Neuronal stem cell (in vitro differentiated cells): ENCODE measurements at regions not wholly inside any gene's neighbourhood (a gene's known extent, or its start where the extent isn't known, plus 50 kb on each side); places are given as distances from the start of the nearest gene placed in this dataset.
A peak's percentile ranks its signal among the peaks of the same experiment; 100 is the strongest.

Experiments
- DNase-seq: peaks from one replicate; pipeline ENCODE4 v3.0.0-alpha.2; 2013; ENCODE audit warnings: low spot score
- H2AFZ ChIP-seq: one replicate; pipeline ENCODE4 v1.6.1; 2013; ENCODE audit warnings: mild to moderate bottlenecking, low read length, inconsistent platforms
- H2AK5ac ChIP-seq: 2 replicates; pipeline ENCODE4 v1.6.1; 2013; ENCODE audit warnings: low read depth, mild to moderate bottlenecking, inconsistent platforms, low read length, moderate library complexity, mixed read lengths
- H2BK120ac ChIP-seq: 2 replicates; pipeline ENCODE4 v1.6.1; 2013; ENCODE audit warnings: low read depth, mild to moderate bottlenecking, inconsistent platforms, low read length, moderate library complexity, mixed read lengths
- H2BK12ac ChIP-seq: one replicate; pipeline ENCODE4 v1.6.1; 2013; ENCODE audit warnings: low read length, inconsistent platforms
- H2BK15ac ChIP-seq: 2 replicates; pipeline ENCODE4 v1.6.1; 2013; ENCODE audit warnings: mild to moderate bottlenecking, low read length, inconsistent platforms, mixed read lengths
- H2BK5ac ChIP-seq: one replicate; pipeline ENCODE4 v1.6.1; 2013; ENCODE audit warnings: inconsistent platforms, mild to moderate bottlenecking, low read length, moderate library complexity
- H3K14ac ChIP-seq: one replicate; pipeline ENCODE4 v1.6.1; 2013; ENCODE audit warnings: low read length, inconsistent platforms
- H3K18ac ChIP-seq: 2 replicates; pipeline ENCODE4 v1.6.1; 2013; ENCODE audit warnings: low read length, inconsistent platforms
- H3K23ac ChIP-seq: 2 replicates; pipeline ENCODE4 v1.6.1; 2013; ENCODE audit warnings: low read depth, mild to moderate bottlenecking, mixed read lengths, low read length, inconsistent platforms; ENCODE audit not compliant: poor library complexity
- H3K27ac ChIP-seq: replicated peaks from 3 replicates; pipeline ENCODE4 v1.5.1; 2013; ENCODE audit warnings: low read length, inconsistent platforms
- H3K27me3 ChIP-seq, 3 experiments: 2 replicates each; pipeline ENCODE4 v1.6.1; 2013; ENCODE audit warnings: low read length in 3 of 3, mild to moderate bottlenecking in 2 of 3, inconsistent platforms in 1 of 3, low read depth in 1 of 3, mixed read lengths in 1 of 3, moderate library complexity in 1 of 3; ENCODE audit not compliant: control insufficient read depth in 3 of 3, insufficient read depth in 3 of 3
- H3K36me3 ChIP-seq, 2 donors: replicated peaks in 1 of 2; 2 replicates each; pipeline ENCODE4 v1.6.1; 2013; ENCODE audit warnings: low read length in 2 of 2; ENCODE audit not compliant: control insufficient read depth in 2 of 2, insufficient read depth in 2 of 2
- H3K4ac ChIP-seq: 2 replicates; pipeline ENCODE4 v1.6.1; 2013; ENCODE audit warnings: inconsistent platforms, mild to moderate bottlenecking, low read length, moderate library complexity
- H3K4me1 ChIP-seq, 2 donors: 1 replicate in 1 of 2; 2 replicates in 1 of 2; pipeline ENCODE4 v1.6.1; 2013; ENCODE audit warnings: low read length in 2 of 2, low read depth in 1 of 2; ENCODE audit not compliant: control insufficient read depth in 2 of 2, insufficient read depth in 1 of 2
- H3K4me2 ChIP-seq: one replicate; pipeline ENCODE4 v1.6.1; 2013; ENCODE audit warnings: mild to moderate bottlenecking, low read length, inconsistent platforms; ENCODE audit not compliant: insufficient read depth, poor library complexity, severe bottlenecking
- H3K4me3 ChIP-seq, 2 donors: 2 replicates each; pipeline ENCODE4 v1.5.1; 2013; ENCODE audit warnings: low read length in 2 of 2, mild to moderate bottlenecking in 2 of 2, inconsistent platforms in 1 of 2, moderate library complexity in 1 of 2
- H3K79me1 ChIP-seq: one replicate; pipeline ENCODE4 v1.6.1; 2013; ENCODE audit warnings: low read depth, mild to moderate bottlenecking, inconsistent platforms, low read length, moderate library complexity
- H3K9ac ChIP-seq: one replicate; pipeline ENCODE4 v1.6.1; 2013; ENCODE audit warnings: mild to moderate bottlenecking, low read depth, low read length, inconsistent platforms; ENCODE audit not compliant: poor library complexity
- H3K9me3 ChIP-seq, 2 donors: replicated peaks in 1 of 2; 2 replicates each; pipeline versions ENCODE3 to v1.6.1; 2013; ENCODE audit warnings: low read length in 2 of 2, mild to moderate bottlenecking in 2 of 2, inconsistent platforms in 1 of 2, low read depth in 1 of 2, mixed read lengths in 1 of 2, moderate library complexity in 1 of 2; ENCODE audit not compliant: control insufficient read depth in 2 of 2, insufficient read depth in 1 of 2
- H4K8ac ChIP-seq: one replicate; pipeline ENCODE4 v1.6.1; 2013; ENCODE audit warnings: low read depth, mild to moderate bottlenecking, inconsistent platforms, low read length, moderate library complexity
- H4K91ac ChIP-seq: one replicate; pipeline ENCODE4 v1.6.1; 2013; ENCODE audit warnings: low read length, low read depth, mild to moderate bottlenecking, inconsistent platforms; ENCODE audit not compliant: poor library complexity
- WGBS, 2 donors: extraction: QIAGEN DNeasy Blood & Tissue Kit; methylation state at CpG; one replicate each; pipeline ENCODE4 v1.1.7; 2013; ENCODE audit warnings: missing lambda C conversion rate in 2 of 2, mixed read lengths in 1 of 2; ENCODE audit not compliant: insufficient read length in 2 of 2, insufficient replicate concordance in 1 of 2; ENCODE audit errors: extremely low coverage in 2 of 2; 5-methylcytosine and 5-hydroxymethylcytosine counted together

DNA sequence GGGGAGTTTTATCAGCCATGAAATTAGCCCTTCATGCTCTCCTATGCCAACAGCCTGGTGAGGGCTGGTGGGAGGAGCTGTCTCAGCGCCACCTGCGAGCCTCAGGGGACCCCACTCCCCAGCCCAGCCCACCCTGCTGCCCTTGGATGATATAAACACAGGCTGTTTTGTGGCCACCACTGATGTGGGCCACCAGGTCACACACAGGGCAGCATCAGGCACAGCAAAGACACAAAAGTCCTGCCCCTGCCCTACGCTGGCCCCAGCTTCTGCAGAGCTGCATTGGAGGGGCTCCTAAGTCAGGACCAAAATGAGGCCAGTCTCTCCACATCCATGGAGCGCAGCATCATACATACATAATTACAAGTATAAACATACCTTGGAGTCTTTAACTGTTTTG, 110.6 kb upstream of the TEX51 start:
- Histone ChIP-seq H2BK12ac (no peak overlapping the region), H2BK15ac (peak overlapping the region; percentile 24), H3K27me3 (no peaks in the 10 kb centered on the region), H3K27ac (no peak overlapping the region), H2AK5ac (peak overlapping the region; percentile 57), H3K23ac (no peak overlapping the region), H3K14ac (no peak overlapping the region), H3K36me3 (no peaks in the 10 kb centered on the region), H3K9ac (no peak overlapping the region), H3K18ac (peak overlapping the region; percentile 9), H3K79me1 (no peaks in the 10 kb centered on the region), H2BK120ac (no peak overlapping the region), H3K4me2 (no peak overlapping the region), H4K91ac (no peak overlapping the region), H2AFZ (no peak overlapping the region), H3K4me3 (no peak overlapping the region), H2BK5ac (no peak overlapping the region), H3K4ac (no peak overlapping the region), H4K8ac (no peak overlapping the region), H3K4me1 (peaks cover 0 to 5% of the 10 kb centered on the region in 2 donors), H3K9me3 (no peaks in the 10 kb centered on the region)
- WGBS, 2 donors = no CpG with 5 or more reads among the region's 4 CpGs
- DNase-seq = no peak

DNA sequence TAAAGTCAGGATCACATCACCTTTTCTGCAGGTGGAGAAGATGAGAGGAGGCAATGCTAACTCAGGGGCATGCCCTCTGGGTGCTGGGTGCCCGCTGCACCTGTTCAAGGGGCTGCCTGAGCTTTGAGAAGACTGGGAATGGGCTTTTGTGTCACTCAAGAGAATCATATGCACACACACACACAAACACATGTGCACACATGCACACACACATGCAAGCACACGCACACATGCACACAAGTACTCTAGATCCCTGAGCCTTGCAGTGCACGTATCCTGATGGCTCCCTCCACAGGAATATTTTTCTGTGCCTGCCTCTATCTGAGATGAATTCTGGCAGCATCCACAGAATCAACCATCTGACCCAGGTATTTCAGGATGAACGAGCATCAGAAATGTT, 110.0 kb upstream of the TEX51 start:
- H2AFZ ChIP-seq = no peak overlapping the region
- H3K4ac ChIP-seq = no peak overlapping the region
- H3K14ac ChIP-seq = no peak overlapping the region
- no peak overlapping the region for H3K23ac ChIP-seq
- H3K79me1 ChIP-seq = no peaks in the 10 kb centered on the region
- no peak overlapping the region for H2BK15ac ChIP-seq
- H3K27ac ChIP-seq = no peak overlapping the region
- no peak overlapping the region for H3K18ac ChIP-seq
- no peak overlapping the region for H3K9ac ChIP-seq
- H2BK120ac ChIP-seq = no peak overlapping the region
- H3K4me1 ChIP-seq = peaks cover 0 to 5% of the 10 kb centered on the region in 2 donors
- no peak overlapping the region for H2AK5ac ChIP-seq
- H3K4me3 ChIP-seq = no peak overlapping the region
- DNase-seq = no peak
- H2BK12ac ChIP-seq = no peak overlapping the region
- H2BK5ac ChIP-seq = no peak overlapping the region
- no peak overlapping the region for H3K4me2 ChIP-seq
- H3K9me3 ChIP-seq = no peaks in the 10 kb centered on the region
- no CpG with 5 or more reads among the region's 4 CpGs for WGBS, 2 donors
- no peaks in the 10 kb centered on the region for H3K36me3 ChIP-seq
- H3K27me3 ChIP-seq = no peaks in the 10 kb centered on the region
- H4K91ac ChIP-seq = no peak overlapping the region
- no peak overlapping the region for H4K8ac ChIP-seq

DNA sequence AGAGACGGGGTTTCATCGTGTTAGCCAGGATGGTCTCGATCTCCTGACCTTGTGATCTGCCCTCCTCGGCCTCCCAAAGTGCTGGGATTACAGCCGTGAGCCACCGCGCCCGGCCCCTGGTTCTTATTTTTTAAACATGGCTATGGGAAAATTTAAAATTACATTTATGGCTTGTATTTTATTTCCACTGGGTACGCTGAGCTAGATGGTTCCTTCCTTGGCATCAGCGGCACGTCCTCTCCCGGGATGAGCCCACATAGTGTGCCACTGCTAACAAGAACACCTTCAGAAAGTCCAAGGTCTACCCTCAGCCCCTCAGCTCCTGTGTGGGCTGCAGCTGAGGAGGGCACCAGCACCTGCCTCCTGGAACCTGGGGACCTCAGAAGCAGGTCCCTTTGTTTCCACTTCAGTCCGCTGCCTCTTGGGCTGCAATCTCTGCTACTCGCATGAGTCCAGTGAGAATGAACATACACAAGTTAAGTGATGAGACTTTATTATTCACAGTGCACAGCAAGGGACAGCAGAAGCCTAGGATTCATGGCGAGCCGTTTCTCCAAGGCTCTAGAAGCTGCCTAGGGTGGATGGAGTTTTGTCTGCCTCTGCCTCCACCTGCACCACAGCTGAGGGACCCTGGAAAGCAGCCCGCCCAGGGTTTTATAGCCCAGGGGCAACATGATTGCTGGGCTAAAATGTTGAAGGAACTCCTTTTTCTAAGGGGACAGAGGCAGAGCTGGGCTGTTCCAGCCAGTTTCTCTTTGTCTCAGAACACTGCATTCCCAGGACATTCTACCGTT, 107.5 kb upstream of the TEX51 start:
- Histone ChIP-seq H2BK15ac (no peak overlapping the region), H3K4me3 (no peak overlapping the region), H3K27ac (no peak overlapping the region), H4K8ac (no peak overlapping the region), H4K91ac (no peak overlapping the region), H3K4ac (no peak overlapping the region), H3K9me3 (no peaks in the 10 kb centered on the region), H3K4me1 (peaks cover 0 to 7% of the 10 kb centered on the region in 2 donors), H3K27me3 (peaks cover 0 to 5% (median 0%) of the 10 kb centered on the region in 3 experiments), H2BK12ac (no peak overlapping the region), H2BK120ac (no peak overlapping the region), H2AFZ (no peak overlapping the region), H2BK5ac (no peak overlapping the region), H3K18ac (peak overlapping the region; percentile 44), H3K9ac (no peak overlapping the region), H3K79me1 (no peaks in the 10 kb centered on the region), H3K36me3 (no peaks in the 10 kb centered on the region), H3K14ac (no peak overlapping the region), H3K23ac (no peak overlapping the region), H2AK5ac (no peak overlapping the region), H3K4me2 (no peak overlapping the region)
- no CpG with 5 or more reads among the region's 18 CpGs for WGBS, 2 donors
- no peak for DNase-seq

DNA sequence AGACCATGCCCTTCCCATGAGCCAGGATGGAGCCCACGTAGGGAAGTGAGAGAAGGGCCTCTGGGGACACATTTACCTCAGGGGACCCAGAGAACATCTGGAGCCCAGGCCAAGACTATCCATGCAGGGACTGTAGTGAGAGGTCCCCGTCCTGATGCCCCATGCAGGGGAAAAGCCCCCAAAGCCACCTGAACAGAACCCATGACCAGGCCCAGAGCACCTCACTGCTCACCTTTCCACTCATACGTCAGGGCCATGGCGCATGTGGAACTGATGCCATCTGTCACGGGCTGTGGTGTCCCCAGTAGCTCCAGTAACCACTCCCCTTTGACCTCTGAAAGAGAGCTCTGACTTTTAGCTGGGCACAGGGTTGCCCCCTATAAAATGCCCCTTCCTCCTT, 106.5 kb upstream of the TEX51 start:
- Histone ChIP-seq H3K9ac (no peak overlapping the region), H2BK120ac (no peak overlapping the region), H3K4me1 (peaks cover 0 to 7% of the 10 kb centered on the region in 2 donors), H3K79me1 (no peaks in the 10 kb centered on the region), H3K9me3 (no peaks in the 10 kb centered on the region), H3K36me3 (no peaks in the 10 kb centered on the region), H2BK15ac (no peak overlapping the region), H4K8ac (no peak overlapping the region), H2BK12ac (no peak overlapping the region), H3K27ac (no peak overlapping the region), H3K4me3 (no peak overlapping the region), H4K91ac (no peak overlapping the region), H3K23ac (no peak overlapping the region), H3K18ac (no peak overlapping the region), H3K14ac (no peak overlapping the region), H3K4me2 (no peak overlapping the region), H2BK5ac (no peak overlapping the region), H2AK5ac (no peak overlapping the region), H2AFZ (no peak overlapping the region), H3K27me3 (peaks cover 0 to 5% (median 0%) of the 10 kb centered on the region in 3 experiments), H3K4ac (no peak overlapping the region)
- no peak for DNase-seq
- WGBS, 2 donors = no CpG with 5 or more reads among the region's 5 CpGs
